Activated CD8-positive, alpha-beta memory T cell treated with anti-CD3 and anti-CD28 coated beads for 1 hour (primary cell): ENCODE measurements at regions not wholly inside any gene's neighbourhood (a gene's known extent, or its start where the extent isn't known, plus 50 kb on each side); places are given as distances from the start of the nearest gene placed in this dataset.
"Not testable (repeated sequence)": the region's sequence is repeated elsewhere in the genome, so short reads cannot be mapped to it uniquely, and the experiment has no call there.

Experiments used
- DNase-seq, 2 donors: peaks; one replicate each; pipeline ENCODE4 v3.0.0-alpha.2; 2020; ENCODE audit warnings: low read depth in 1 of 2; ENCODE audit errors: extremely low read depth in 1 of 2

DNA sequence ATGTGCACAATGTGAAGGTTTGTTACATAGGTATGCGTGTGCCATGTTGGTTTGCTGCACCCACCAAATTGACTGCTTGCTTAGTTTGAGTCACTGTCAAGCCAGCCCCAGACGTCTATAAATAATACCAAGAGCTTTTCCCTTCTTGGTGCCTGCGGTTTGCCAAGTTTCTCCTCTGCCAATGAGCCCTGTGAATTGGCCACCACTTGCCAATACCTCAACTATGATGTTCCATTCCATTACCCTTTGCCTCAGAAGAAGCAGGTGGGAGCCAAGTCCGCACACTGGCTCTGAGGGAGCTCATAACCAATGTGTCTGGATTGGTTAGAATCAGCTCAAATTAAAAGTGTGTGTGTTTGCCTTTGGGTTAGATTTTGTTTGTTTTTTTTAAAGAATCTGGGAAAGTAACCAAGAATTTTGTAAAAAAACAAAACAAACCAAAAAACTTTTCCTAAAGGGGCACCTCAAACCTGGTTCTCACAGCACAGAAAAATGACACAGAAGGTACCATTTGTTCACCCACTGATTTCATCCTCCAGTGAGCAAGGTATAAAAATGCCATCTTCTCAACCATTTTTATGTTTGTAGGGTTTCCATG, 209.3 kb upstream of the PRNP start:
- DNase-seq, result no peak

DNA sequence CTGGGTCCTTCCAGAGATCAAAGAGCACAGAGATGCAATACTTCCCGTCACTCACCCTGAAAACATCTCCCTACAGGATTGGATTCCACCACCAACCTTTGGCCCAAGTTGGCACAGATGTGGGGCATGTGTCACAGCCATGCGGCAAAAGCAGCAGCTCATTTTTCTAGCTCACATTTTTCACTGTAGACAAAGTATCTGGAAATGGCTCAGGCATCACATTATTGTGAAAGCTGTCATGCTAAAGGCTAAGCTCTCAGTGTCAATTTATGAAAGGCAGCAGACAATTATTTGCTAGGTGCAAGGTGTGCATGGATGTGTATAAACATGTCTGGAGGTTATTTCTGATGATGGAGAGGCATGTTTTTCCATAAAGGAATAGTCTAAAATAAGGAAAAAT, 213.3 kb upstream of the PRNP start:
- DNase-seq, result no peak

DNA sequence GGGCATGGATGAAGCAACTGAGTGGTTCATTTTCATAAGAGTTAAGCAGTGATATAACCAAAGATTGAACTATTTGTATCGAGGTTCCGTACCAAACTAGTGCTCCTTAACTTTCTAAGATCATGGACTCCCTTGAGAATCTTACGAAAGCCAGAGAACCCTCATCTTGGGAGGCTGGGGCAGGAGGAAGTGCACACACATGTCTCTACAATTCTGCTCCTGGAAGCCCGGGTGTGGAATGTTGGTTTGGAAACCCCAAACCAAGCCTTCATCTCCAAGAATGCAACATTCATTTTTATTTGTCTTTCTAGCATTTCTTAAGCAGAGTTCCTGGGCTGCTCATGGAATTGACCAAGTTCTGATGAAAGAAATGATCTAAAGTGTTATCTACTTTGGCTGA, 215.0 kb upstream of the PRNP start:
- no peak for DNase-seq

DNA sequence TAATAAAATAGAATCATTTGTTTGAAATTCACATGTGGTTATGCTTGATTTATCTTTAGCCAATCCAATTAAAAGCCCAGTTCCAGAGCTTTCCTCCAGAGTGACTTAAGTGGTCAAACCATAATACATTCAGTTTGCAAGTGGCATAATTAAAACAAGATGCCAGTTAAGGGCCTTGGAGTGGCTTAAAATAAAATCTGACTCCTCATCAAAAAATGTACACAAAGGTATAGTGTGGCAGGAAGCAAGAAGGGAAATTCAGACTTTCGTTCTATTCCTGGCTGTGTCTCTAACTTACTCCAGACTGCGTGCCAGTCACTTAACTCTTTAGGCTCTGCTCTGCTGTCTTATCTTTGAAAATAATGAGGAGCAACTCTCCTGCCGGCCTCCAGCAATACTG, 215.9 kb upstream of the PRNP start:
- DNase-seq, result no peak

DNA sequence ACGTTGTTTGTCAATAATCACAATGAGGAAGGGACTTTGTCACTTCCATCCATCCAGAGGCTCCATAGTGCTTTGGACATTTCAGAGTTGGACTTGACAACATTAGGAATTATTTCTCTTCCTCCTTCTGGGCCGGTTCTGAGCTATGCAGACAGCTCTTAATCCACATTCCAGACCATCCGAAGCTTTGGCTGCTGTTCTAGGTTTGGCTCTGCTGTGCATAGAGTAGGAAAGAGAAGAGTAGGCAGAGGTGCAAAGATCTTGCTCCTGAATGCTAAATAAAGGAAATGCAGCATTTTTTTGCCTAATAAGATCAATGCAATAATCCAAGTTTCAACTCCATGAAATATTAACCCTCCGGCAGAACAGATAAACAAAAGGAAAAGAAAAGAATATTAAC, 216.3 kb upstream of the PRNP start:
- no peak for DNase-seq

DNA sequence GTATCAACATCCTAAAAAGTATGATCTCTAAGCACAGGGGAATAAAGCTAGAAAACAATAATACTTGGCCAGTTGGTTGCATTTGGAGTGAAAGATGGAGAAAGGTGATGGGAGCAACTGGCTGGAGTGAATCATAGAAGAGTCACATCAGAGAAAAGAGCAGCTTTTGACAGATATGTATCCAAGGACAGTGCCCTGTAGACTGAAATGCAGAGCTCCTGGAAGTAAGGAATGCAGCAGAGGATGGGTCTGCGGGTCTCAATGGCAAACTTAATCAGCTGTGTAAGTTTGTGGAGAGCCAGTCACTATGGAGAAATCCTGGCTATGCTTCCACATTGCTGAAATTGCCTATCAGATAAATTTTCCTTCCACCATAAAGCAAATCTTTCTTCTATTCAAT, 218.1 kb upstream of the PRNP start:
- DNase-seq, result no peak

DNA sequence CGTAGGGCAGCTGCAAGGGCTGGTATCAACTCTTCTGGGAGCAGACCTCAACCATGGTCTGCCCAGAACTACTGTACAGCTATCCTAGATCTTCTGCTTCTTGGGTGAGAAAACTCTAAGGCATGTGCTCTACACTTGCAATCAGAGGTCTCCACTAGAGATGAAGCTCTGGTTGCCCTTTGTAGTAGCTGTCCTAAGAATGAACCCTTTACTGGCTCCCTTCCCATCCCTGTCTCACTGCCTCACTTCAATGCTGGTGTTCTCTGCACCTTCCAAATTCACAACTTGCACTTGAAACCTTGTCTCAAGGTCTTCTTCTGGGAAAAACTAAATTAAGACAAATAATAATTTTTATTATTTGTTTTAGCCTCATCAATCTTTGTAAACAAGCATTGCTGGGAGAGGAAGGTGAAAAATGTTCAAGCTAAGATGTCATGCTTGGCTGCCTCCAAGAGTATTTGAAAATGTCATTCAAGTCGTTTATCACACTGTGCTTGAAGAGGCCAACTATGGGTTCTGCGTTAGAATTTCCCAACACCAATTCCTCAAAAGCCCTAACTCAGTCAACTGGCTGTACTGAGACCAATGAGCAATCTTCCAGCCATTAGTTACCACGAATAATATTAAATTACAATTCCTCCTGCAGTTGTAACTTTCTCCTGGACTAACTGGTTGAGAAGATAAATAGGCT, 216.9 kb upstream of the ADRA1D start:
- DNase-seq, result no peak

DNA sequence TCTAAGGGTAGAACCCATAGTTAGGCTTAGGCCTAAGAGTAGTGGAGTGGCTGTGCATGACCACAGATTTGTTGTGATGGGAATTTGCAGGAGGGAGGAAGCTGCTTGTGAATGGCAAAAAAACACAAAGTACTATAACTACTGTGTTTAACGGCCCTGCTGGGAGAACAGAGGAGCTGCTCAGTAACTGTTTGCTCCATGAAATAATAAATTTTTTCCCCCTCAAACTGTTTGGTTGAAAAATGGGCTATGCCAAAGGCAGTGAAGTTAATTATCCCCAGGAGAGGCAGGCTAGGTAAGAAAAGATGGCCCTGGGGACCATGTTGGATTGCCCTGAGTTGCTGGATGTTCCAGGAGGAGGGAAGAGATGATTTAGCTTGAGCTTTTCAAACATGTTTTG, 216.1 kb upstream of the ADRA1D start:
- DNase-seq, result no peak

DNA sequence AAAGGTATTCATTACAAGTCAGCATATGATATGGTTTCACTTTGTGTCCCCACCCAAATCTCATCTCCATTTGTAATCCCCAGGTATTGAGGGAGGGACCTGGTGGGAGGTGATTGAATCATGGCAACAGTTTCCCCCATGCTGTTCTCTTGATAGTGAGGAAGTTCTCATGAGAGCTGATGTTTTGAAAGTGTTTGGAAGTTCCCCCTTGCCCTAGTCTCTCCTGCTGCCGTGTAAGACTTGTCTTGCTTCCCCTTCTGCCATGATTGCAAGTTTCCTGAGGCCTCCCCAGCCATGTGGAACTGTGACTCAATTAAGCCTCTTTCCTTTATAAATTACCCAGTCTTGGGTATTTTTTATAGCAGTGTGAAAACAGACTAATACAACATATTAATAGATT, 213.7 kb upstream of the ADRA1D start:
- not testable (repeated sequence) for DNase-seq

DNA sequence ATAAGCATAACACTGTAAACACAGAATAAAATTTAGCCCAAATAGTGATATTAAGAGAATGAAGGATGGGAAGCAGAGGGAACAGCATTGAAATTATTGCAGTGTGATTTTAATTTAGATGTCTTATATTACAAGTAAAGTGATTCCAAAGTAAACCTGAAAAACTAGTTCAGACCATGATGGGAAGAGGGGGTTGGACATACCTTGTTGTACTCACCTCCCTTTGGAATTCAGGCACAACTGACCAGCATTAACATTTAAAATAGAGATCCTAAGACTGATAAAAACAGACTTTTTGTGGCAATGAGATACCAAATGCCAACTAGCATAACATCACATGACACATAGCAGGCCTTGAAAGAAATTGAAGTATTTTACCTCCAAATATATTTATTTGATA, 210.0 kb upstream of the ADRA1D start:
- no peak for DNase-seq

DNA sequence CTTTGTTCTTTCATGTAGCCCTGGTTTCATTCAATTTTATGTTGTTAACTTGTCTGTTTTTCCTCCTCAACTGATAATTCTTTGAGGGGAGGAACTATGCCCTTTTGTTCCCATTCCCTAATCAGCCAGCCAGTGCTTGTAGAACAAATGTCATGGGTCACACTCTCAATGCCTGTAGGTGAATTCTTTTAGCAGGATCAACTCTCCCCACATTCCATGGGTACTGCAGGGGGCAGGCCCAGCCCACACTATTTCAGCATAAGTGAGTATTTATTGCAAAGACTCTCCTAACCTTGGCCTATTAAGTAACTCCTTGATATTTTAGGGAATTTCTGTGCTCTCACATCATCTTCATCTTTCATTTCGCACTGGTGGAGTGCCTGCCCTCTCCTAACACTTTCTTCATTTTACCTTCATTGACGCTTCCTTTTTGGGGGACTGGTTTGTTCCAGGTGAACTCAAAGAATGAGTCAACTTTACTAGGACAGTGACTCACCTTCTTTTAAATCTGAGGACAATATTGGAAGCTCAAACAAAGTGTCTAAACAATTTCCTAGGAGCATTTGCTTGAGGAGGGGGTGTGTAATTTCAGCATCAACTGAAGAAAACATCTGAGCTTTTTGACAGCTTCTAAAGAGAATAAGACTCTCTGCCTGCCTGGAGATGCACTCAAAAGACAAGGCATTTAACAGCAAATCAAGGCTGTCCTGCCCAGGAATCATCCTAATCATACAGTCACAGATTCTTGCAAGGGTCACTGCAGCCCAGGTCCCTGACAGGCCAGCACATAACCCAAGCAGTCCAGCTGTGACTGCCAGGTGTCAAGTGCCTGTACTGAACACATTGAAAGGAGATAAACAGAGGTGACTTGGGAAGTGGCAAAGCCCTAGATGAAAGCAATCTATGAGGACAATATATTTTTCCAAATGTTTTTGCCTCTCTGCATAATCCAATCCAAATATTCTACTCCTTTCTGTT, 208.8 kb upstream of the ADRA1D start:
- DNase-seq, result no peak

DNA sequence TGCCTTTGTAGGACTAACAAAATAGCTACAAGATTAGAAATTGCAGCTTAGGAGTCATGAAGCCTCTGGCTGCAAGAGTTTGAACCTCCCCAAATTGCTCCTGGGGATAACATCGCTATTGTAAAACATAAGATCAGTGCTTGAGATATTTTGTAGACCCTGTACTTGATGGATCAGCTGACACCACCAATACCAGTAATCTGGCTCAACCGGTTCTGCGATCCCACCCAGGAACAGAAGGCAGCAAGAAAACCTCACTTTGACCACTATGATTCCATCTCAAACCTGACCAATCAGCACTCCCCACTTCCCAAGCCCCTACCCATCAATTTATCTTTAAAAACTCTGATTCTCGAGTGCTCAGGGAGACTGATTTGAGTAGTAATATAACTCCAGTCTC, 206.9 kb upstream of the ADRA1D start:
- no peak for DNase-seq

DNA sequence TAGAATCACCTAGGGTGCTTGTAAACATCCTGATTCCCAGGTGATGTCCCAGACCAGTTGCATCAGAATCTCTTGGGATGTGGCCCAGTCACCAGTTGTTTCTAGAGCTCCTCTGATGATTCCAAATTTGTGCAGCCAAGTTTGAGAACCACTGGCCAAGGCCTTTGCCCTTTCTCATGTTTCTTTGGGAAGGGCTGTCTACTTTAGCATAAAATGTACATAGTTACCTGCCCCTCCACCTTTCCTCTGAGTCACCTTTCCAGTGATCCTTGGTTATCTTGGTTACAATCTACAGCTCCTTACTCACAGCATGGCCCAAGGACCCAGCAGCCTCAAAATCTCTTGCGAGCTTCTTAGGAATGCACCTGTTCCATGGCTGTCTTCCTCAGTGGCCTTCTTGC, 206.2 kb upstream of the ADRA1D start:
- DNase-seq, result no peak

DNA sequence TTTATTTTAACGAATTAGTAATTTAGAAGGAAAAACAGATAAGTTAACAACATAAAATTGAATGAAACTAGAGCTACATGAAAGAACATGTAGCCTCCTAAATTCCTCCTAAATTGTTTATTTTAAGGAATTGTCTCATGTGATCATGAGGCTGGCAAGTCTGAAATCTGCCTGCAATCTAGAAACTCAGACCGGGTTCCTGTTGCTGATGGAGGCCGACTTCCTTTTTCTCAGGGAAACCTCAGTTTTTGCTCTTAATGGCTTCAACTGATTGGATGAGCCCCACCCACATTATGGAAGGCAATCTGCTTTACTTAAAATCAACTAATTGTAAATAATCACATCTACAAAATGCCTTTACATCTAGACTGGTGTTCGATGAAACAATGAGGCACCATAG, 205.0 kb upstream of the ADRA1D start:
- no peak for DNase-seq

DNA sequence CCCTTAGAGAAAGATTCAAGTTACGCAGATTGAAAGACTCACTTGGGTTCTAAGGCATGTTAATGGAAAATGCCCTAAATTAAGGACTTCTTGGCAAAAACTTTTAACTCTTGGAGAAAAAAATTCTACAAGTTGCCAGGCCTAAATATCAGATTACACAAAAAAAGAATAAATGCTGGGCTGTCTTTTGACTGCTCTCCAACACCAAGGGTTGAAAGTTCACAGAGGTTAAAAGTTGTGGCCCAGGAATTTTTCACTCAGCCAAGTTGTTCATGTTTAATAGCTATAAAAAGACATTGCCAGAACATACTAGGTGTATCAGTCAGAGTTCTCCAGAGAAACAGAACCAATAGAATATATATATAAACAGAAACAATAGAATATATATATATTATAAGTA, 204.3 kb upstream of the ADRA1D start:
- no peak for DNase-seq

DNA sequence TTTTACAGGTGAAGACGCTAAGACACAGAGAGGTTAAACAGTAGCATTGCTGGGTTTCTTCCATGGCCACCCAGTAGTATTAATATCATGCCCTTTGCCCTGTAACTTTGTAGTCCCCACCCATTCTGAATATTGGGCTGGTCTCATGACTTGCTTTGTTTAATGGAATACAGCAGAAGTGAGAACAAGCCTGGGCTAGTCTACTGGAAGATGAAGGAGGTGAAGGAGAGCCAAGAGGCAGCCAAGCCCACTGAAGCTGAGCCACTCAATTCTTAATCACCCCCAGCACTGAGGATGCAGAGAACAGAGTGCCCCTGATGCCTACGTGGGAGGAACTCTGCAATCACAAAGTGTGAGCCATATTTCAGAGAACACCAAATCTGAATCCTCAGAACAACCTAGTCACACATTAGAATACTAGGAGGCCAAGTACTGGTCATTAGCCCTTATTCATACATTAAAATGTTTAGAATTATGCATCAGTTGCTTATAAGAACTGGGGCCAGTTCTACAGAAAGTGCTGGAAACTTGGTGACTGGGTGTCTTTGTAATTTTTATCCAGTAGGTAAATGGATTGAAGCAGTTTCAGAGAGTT, 202.5 kb upstream of the ADRA1D start:
- DNase-seq, result no peak

DNA sequence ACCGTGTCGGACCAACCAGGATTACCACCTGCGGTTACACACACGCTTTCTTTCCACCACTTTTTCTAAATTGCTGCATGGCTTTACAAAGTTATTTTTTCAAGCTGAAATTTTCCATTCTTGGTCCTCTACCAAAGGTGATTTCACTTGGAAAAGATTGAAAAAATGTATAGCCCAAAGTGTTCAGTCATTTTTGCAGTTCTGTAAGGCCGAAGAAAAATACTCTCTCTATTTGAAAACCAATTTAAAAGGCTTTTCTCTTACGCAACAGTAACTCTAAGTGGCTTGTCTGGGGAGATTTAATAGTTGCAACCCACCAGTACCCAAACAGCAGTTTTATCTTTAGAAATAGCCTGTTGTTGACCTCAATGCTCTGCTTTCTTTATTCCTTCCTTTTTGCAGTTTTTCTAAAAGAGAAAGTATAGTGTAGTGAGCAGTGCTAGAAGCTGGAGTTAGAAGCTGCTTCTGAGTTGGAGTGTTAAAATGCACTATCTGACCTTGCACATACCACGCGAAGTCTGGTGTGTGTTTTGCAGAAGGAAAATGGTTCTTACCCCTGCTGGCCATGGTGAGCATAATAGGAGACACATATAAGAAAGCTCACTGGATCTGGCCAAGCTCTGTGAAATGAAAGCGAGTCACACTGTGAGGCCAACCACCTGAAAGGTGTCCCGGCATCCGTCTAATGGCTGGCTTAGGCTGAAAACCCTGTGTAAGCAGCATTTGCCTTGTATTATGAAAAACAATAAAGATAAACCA, 201.0 kb upstream of the ADRA1D start:
- no peak for DNase-seq

DNA sequence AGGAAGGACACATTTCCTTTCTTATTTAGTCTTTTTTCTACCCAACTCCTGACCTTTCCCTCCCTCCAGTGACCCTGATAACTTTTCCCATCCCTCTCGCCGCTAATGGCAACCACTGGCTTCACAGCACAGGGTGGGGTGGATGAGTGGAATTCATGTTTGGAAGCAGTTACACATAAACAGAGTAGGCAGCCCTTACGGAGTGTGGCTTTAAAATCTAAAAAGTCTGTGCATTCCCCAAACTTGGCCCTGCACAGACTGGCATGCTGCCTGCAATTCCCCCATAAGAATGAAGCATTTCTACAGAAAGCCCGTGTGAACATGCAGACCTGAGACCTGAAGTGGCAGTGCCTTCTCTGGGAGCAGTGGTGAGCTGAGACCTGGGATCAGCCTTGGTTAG, 196.7 kb upstream of the ADRA1D start:
- DNase-seq, result no peak

DNA sequence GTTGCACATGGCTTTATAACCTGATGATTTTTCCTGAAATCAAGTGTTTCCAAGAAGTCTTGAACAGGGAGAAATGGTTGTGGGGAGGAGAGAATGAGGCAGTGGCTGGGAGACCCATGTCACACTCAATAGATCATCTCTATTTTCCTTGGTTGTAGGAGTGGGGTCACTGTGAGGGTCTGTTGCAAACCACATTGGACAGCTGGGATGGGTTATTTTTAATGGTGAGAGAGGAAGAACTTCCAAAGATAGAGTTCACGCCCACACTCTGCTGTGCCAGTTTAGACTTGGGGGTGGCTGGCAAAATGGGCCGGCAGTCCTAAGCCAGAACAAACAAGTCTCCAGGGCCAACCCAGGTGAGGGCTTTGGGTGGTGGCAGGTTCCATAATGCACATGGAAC, 196.2 kb upstream of the ADRA1D start:
- DNase-seq, result no peak

DNA sequence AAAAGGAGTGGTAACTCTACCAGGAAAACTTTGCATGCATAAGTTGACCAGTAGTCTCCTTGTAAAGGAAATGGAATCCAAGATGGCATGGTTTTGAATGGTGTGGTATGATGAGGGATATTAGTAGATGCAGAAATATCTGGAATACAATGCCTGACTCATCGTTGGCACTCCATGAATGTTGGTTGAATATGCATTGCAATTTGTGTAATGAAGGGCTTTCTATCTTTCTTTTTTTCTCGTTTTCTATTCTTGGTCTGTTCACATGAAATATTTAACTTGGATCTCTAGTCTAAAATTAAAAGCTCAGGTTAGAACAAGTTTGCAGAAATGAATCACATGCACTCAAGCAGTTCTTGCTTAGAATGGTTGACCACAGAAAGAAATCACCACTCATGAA, 195.3 kb upstream of the ADRA1D start:
- DNase-seq, result no peak

DNA sequence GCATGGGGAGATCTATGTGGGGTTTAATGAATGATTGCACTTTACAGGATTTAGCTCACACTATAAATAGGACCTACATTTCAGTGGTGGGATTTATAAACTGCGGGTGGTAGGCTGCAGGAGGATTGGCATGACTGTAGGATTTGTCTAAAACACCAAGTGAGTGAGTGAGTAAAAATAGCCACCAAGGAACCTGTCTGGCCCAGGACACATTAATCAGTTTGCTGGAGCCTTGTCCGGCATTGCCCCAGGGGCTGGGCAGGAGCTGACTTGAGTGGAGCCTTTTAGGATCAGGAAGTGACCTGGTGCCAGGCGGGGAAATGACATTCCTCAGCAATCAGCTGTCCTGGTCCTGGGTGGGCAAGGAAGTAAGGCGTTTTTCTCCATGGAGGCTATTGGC, 193.9 kb upstream of the ADRA1D start:
- no peak for DNase-seq
